ENCODE measurements at regions not wholly inside any gene's neighbourhood (a gene's known extent, or its start where the extent isn't known, plus 50 kb on each side); places are given as distances from the start of the nearest gene placed in this dataset.

GRCh38 chr3:56885879-56886278, 84.1 kb upstream of the ARHGEF3 start:
- no peak overlapping the region for H3K4me3 ChIP-seq (ENCODE audit: low read length)
- no peak for DNase-seq (ENCODE audit: low read depth)
- no peak for TF ChIP-seq CTCF (conservative IDR thresholded peaks at IDR 0.05; ENCODE audit: low read depth, low read length)

GRCh38 chr3:56885453-56885852, 83.7 kb upstream of the ARHGEF3 start:
- H3K4me3 ChIP-seq (ENCODE audit: low read length): no peak overlapping the region
- TF ChIP-seq CTCF (conservative IDR thresholded peaks at IDR 0.05; ENCODE audit: low read depth, low read length): no peak
- DNase-seq (ENCODE audit: low read depth): no peak

GRCh38 chr3:56884387-56884786, 82.6 kb upstream of the ARHGEF3 start:
- DNase-seq (ENCODE audit: low read depth): peak; percentile 93
- no peak overlapping the region for H3K4me3 ChIP-seq (ENCODE audit: low read length)
- TF ChIP-seq CTCF (conservative IDR thresholded peaks at IDR 0.05; ENCODE audit: low read depth, low read length): no peak

GRCh38 chr3:56883828-56884227, 82.1 kb upstream of the ARHGEF3 start:
- DNase-seq (ENCODE audit: low read depth): no peak
- no peak overlapping the region for H3K4me3 ChIP-seq (ENCODE audit: low read length)
- no peak for TF ChIP-seq CTCF (conservative IDR thresholded peaks at IDR 0.05; ENCODE audit: low read depth, low read length)

- no peak for TF ChIP-seq CTCF (conservative IDR thresholded peaks at IDR 0.05; ENCODE audit: low read depth, low read length)
- no peak overlapping the region for H3K4me3 ChIP-seq (ENCODE audit: low read length)
- peak; percentile 41 for DNase-seq (ENCODE audit: low read depth)
Measured at GRCh38 chr3:56882896-56883295, 81.1 kb upstream of the ARHGEF3 start.

GRCh38 chr3:56881841-56882240, 80.1 kb upstream of the ARHGEF3 start:
- DNase-seq (ENCODE audit: low read depth): no peak
- no peak overlapping the region for H3K4me3 ChIP-seq (ENCODE audit: low read length)
- TF ChIP-seq CTCF (conservative IDR thresholded peaks at IDR 0.05; ENCODE audit: low read depth, low read length): no peak

- TF ChIP-seq CTCF (conservative IDR thresholded peaks at IDR 0.05; ENCODE audit: low read depth, low read length): no peak
- DNase-seq (ENCODE audit: low read depth): no peak
- no peak overlapping the region for H3K4me3 ChIP-seq (ENCODE audit: low read length)
Measured at GRCh38 chr3:56880720-56881575, 79.2 kb upstream of the ARHGEF3 start.
